Stomach (tissue), 4 donors: ENCODE measurements at regions not wholly inside any gene's neighbourhood (a gene's known extent, or its start where the extent isn't known, plus 50 kb on each side); places are given as distances from the start of the nearest gene placed in this dataset.

Experiments used
- CTCF ChIP-seq, 7 experiments: fragments of 450-650 bp in 4 of 7; fragments of 200-600 bp in 3 of 7; sonication (generic) in 3 of 7; IDR thresholded peaks; one replicate each; pipeline ENCODE4 v1.5.1; 2016 to 2019; ENCODE audit warnings: antibody characterized with exemption in 7 of 7, control low read depth in 2 of 7, mild to moderate bottlenecking in 1 of 7
- EP300 ChIP-seq: sonication (generic); formaldehyde crosslinking; IDR thresholded peaks from one replicate; pipeline ENCODE4 v1.6.1; 2017; ENCODE audit warnings: antibody characterized with exemption

- TF ChIP-seq EP300 (no peak), CTCF (IDR thresholded peaks at IDR 0.05) (no peak)
Measured at GRCh38 chr1:242579528-242580235, 55.2 kb upstream of the PLD5 start.
